Activated T-cell treated with anti-CD3 and anti-CD28 coated beads, Interleukin-2, amount 50 U/mL, for 4 hours (primary cell): ENCODE measurements at regions not wholly inside any gene's neighbourhood (a gene's known extent, or its start where the extent isn't known, plus 50 kb on each side); places are given as distances from the start of the nearest gene placed in this dataset.

ENCODE experiments used
- ATAC-seq, 2 donors: fragments of 200-7000 bp; cut with Tn5 transposase; one replicate each; pipeline ENCODE4 v1.10.0; 2021
- DNase-seq: peaks from one replicate; pipeline ENCODE4 v3.0.0-alpha.2; 2020
- H3K27me3 Mint-ChIP-seq: one replicate; pipeline ENCODE4 v1.8.0; 2021; ENCODE audit warnings: low read depth, mixed read lengths
- H3K36me3 Mint-ChIP-seq: one replicate; pipeline ENCODE4 v1.8.0; 2022; ENCODE audit warnings: mixed read lengths; ENCODE audit not compliant: insufficient read depth
- H3K4me1 Mint-ChIP-seq: one replicate; pipeline ENCODE4 v1.8.0; 2021; ENCODE audit warnings: low read depth, mixed read lengths
- H3K4me3 Mint-ChIP-seq: one replicate; pipeline ENCODE4 v1.8.0; 2021; ENCODE audit warnings: mild to moderate bottlenecking, moderate library complexity, mixed read lengths
- H3K9me3 Mint-ChIP-seq: one replicate; pipeline ENCODE4 v1.8.0; 2021; ENCODE audit warnings: mixed read lengths

GRCh38 chr18:77573571-77573970, 323.9 kb downstream of the GALR1 start:
- H3K4me1 Mint-ChIP-seq, result no peaks in the 10 kb centered on the region
- no peak overlapping the region for H3K4me3 Mint-ChIP-seq
- no peaks in the 10 kb centered on the region for H3K36me3 Mint-ChIP-seq
- ATAC-seq (no peak), DNase-seq (no peak)
- H3K27me3 Mint-ChIP-seq, result peaks cover 27% of the 10 kb centered on the region
- H3K9me3 Mint-ChIP-seq, result peaks cover under 1% of the 10 kb centered on the region

- DNase-seq (no peak), ATAC-seq (no peak)
- Mint-ChIP-seq H3K4me1 (no peaks in the 10 kb centered on the region), H3K9me3 (no peaks in the 10 kb centered on the region), H3K27me3 (peaks cover 6% of the 10 kb centered on the region), H3K36me3 (no peaks in the 10 kb centered on the region), H3K4me3 (no peak overlapping the region)
Observed at GRCh38 chr18:77590943-77591515, 341.4 kb downstream of the GALR1 start.

GRCh38 chr18:77597726-77598125, 348.1 kb downstream of the GALR1 start:
- H3K36me3 Mint-ChIP-seq, result no peaks in the 10 kb centered on the region
- no peak for ATAC-seq

DNA sequence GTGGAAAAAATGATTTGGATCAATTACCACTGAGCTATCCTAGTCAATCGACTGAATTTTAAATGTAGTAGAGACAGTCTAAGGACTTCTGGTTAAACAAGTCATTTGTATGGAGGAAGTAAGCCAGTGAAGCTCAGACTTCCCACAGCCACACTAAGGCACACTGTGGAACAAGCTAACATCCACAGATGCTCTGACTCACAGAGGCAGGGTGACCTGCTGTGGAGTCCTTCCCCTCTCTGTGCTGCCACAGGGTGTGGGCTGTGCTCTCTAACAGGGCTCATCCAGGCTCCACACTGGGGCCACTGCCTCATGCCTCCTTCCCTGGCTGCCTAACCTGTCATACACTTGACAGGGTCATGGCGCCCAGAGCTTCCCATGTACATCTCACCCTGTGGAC, 351.0 kb downstream of the GALR1 start:
- DNase-seq (no peak), ATAC-seq (no peak)
- H3K4me1 Mint-ChIP-seq, result no peaks in the 10 kb centered on the region
- peaks cover under 1% of the 10 kb centered on the region for H3K27me3 Mint-ChIP-seq
- H3K36me3 Mint-ChIP-seq, result no peaks in the 10 kb centered on the region
- no peak overlapping the region for H3K4me3 Mint-ChIP-seq
- no peaks in the 10 kb centered on the region for H3K9me3 Mint-ChIP-seq

More at GRCh38 chr18:77597726-77598125, 348.1 kb downstream of the GALR1 start:
- peaks cover 6% of the 10 kb centered on the region for H3K27me3 Mint-ChIP-seq
- no peak for DNase-seq
- no peaks in the 10 kb centered on the region for H3K4me1 Mint-ChIP-seq
- H3K9me3 Mint-ChIP-seq, result no peaks in the 10 kb centered on the region
- H3K4me3 Mint-ChIP-seq, result no peak overlapping the region

DNA sequence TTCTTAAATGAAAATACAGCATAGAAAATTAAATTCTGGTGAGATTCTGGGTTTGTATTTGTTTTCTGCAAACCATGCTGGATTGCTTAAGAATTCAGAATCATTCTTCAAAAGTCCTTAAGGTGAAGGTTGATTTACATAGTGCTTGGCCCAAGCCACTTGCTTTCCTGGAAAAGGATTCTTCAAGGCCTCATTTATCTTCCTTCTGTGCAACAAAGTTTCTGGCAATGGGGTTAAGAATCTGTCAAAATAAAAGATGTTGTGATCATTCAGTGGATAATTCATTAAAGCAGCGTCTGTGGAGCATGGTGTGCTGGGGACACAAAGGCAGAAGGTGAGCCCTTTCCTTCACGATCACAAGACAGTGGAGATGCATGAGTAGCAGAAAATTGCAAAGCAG, 351.9 kb downstream of the GALR1 start:
- H3K36me3 Mint-ChIP-seq, result no peaks in the 10 kb centered on the region
- H3K27me3 Mint-ChIP-seq, result no peaks in the 10 kb centered on the region
- H3K9me3 Mint-ChIP-seq, result no peaks in the 10 kb centered on the region
- H3K4me3 Mint-ChIP-seq, result no peak overlapping the region
- no peaks in the 10 kb centered on the region for H3K4me1 Mint-ChIP-seq
- ATAC-seq (no peak), DNase-seq (no peak)

DNA sequence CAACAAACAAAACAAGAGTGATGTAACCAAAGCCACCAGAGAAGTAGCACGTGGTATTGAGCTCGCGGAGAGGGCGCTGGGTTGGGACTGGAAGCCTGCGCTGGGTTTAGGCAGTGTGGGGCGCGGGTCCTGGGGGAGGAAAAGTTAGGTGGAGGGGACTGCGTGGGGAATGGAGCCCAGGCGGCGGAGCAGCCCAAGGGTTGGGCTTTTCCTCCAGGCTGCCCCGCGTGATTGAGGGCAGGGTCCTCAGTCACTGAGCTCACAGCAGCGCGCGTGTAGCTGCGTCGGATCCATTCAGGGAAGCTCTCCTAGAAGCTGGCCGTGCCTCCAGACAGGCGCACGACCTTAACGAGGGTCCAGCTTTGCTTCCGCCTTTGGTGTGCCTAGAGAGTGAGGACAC, 357.4 kb downstream of the GALR1 start:
- no peak for ATAC-seq
- Mint-ChIP-seq H3K36me3 (no peaks in the 10 kb centered on the region), H3K4me1 (no peaks in the 10 kb centered on the region), H3K27me3 (no peaks in the 10 kb centered on the region), H3K4me3 (no peak overlapping the region), H3K9me3 (no peaks in the 10 kb centered on the region)
- DNase-seq, result no peak

DNA sequence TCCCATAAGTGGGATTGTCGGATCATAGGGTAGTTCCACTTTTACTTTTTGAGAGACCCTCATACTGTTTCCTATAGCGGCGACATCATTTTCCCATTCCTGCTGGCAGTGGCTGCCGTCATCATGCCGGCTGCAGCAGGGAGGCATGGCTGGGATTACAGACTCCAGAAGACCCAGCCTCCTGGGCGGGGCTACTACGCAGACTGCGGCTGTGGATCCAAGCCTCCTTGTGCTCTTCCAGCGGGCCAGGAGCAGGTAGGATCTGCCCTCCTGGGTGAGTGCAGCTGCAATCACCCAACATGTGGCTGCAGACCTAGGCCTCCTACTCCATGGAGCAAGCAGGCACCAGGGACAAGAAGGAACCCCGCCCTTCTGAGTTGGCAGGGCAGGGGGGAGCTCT, 359.2 kb downstream of the GALR1 start:
- ATAC-seq, result no peak
- H3K9me3 Mint-ChIP-seq, result no peaks in the 10 kb centered on the region
- no peaks in the 10 kb centered on the region for H3K36me3 Mint-ChIP-seq
- H3K4me1 Mint-ChIP-seq, result no peaks in the 10 kb centered on the region
- H3K27me3 Mint-ChIP-seq, result peaks cover 3% of the 10 kb centered on the region
- no peak overlapping the region for H3K4me3 Mint-ChIP-seq
- DNase-seq, result no peak

GRCh38 chr18:77617694-77618093, 368.0 kb downstream of the GALR1 start:
- Mint-ChIP-seq H3K27me3 (peaks cover 14% of the 10 kb centered on the region), H3K9me3 (no peaks in the 10 kb centered on the region), H3K36me3 (no peaks in the 10 kb centered on the region), H3K4me1 (peaks cover 9% of the 10 kb centered on the region), H3K4me3 (no peak overlapping the region)
- ATAC-seq (no peak), DNase-seq (no peak)

DNA sequence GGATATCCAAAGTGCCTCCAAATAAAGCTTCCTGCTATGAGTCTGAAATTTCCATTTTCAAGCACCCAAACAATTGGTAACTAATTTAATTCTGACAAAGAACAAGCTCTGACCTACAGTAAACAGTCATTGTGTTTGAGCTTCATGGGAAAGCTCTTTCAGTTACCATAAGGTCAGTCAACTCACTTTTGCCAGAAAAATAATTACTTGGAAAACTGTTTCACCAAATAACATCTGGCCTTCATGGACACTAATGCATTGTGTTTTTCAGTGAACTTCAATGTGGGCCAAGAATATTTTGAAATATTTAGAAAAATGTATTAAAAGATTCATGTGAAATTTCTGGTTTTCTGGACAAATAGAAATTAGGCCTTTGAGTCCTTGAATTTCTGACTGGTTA, 369.9 kb downstream of the GALR1 start:
- Mint-ChIP-seq H3K4me1 (peaks cover 9% of the 10 kb centered on the region), H3K27me3 (peaks cover 10% of the 10 kb centered on the region), H3K9me3 (no peaks in the 10 kb centered on the region), H3K4me3 (no peak overlapping the region), H3K36me3 (no peaks in the 10 kb centered on the region)
- DNase-seq (no peak), ATAC-seq (no peak)

DNA sequence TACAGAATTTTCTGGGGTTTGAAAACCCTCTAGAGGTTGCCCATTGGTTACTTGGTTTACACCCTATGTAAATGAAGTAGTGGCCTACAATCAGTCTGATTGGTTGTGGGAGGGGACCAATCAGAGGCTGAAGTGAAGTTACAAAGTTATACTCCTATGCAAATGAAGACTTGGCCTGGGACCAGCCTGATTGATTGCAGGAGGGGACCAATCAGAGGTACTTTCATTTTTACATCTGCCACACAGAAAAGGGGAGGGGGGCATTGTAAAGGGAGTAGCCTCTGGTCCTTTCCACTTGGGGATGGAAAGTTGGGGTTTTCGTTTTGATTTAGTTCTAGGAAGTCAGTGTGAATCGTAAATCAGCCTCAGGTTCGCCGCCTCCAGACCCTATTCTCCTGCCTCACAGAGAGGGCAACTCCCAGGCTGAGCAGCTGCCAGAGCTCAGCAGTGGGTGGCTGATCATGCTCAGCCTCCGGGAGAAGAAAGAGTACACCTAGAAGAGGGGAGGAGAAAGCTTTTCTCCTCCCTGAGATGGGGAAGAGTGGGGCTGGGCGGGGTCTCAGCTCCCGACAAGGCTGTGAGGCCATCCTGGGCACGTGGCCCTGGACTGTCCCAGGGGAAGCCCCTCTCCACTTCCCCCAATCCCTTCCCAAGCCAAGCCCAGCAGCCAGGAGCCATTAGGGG, 372.5 kb downstream of the GALR1 start:
- Mint-ChIP-seq H3K27me3 (peaks cover 6% of the 10 kb centered on the region), H3K4me1 (peaks cover 9% of the 10 kb centered on the region), H3K9me3 (no peaks in the 10 kb centered on the region), H3K4me3 (no peak overlapping the region), H3K36me3 (no peaks in the 10 kb centered on the region)
- ATAC-seq (peak; percentile 37 to 54), DNase-seq (no peak)

DNA sequence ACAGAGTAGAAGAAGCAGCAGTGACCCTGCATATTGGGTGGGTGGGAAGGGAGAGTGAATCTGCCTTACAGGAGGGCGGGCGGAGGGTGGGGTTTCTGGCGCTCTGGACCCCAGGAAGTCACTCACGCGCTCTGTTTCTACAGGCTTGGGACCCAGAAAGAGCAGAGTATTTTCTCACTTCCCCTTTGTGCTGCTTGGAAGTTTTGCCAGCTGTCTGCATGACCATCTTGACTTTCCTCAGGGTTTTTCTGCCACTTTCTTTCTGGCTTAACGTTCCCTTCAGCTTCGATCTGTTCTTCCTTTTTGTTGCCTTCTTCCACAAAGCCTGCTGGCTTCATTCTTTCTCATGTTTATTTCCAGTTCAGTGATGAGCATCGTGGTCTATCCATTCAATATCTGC, 383.1 kb downstream of the GALR1 start:
- no peaks in the 10 kb centered on the region for H3K9me3 Mint-ChIP-seq
- H3K27me3 Mint-ChIP-seq, result peaks cover 11% of the 10 kb centered on the region
- H3K4me3 Mint-ChIP-seq, result no peak overlapping the region
- H3K36me3 Mint-ChIP-seq, result no peaks in the 10 kb centered on the region
- DNase-seq (no peak), ATAC-seq (no peak)
- no peaks in the 10 kb centered on the region for H3K4me1 Mint-ChIP-seq

DNA sequence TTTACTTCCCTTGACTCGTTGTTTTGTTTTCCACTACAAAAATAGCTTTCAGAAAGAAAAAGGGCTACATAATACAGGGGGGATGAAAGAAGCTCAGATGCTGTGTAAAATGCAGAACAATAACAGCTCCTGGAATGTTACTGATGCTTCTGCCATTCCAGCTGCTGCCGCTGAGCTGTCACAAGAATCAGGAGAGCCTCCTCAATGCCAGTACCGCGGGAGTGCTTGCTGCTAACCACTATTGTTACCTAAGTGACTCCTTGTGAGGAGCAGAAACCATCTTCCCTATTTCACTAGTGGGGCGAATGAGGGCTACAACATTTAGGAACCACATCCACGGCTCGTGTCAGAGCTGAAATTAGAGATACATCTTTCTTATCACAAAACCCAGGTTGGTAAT, 384.8 kb downstream of the GALR1 start:
- no peak for ATAC-seq
- H3K27me3 Mint-ChIP-seq, result peaks cover 13% of the 10 kb centered on the region
- H3K4me1 Mint-ChIP-seq, result no peaks in the 10 kb centered on the region
- no peak overlapping the region for H3K4me3 Mint-ChIP-seq
- H3K36me3 Mint-ChIP-seq, result no peaks in the 10 kb centered on the region
- no peak for DNase-seq
- no peaks in the 10 kb centered on the region for H3K9me3 Mint-ChIP-seq

DNA sequence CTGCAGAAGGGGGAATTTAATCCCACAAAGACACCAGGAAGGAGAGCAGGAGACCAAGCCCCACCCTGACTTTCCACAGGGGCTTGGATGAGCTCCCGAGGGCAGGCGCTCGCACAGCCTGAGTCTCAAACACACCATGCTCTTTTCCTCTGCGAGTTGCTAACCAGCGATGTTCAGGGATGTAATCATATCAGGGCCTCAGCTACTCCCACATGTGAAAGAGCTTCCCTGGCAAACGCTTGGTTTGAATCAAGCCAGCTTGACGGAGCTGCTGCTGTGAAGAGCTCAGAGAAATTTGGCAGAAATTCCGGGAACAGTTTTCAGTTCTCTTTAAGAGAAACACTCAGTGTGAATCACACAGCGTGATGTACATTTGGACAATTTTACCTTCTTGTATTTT, 385.8 kb downstream of the GALR1 start:
- H3K27me3 Mint-ChIP-seq, result peaks cover 21% of the 10 kb centered on the region
- ATAC-seq (no peak), DNase-seq (no peak)
- H3K9me3 Mint-ChIP-seq, result no peaks in the 10 kb centered on the region
- no peaks in the 10 kb centered on the region for H3K36me3 Mint-ChIP-seq
- no peak overlapping the region for H3K4me3 Mint-ChIP-seq
- H3K4me1 Mint-ChIP-seq, result no peaks in the 10 kb centered on the region

- no peaks in the 10 kb centered on the region for H3K4me1 Mint-ChIP-seq
- peaks cover 21% of the 10 kb centered on the region for H3K27me3 Mint-ChIP-seq
- H3K9me3 Mint-ChIP-seq, result no peaks in the 10 kb centered on the region
- H3K36me3 Mint-ChIP-seq, result no peaks in the 10 kb centered on the region
- DNase-seq (no peak), ATAC-seq (no peak)
- no peak overlapping the region for H3K4me3 Mint-ChIP-seq
Observed at GRCh38 chr18:77635858-77636257, 386.2 kb downstream of the GALR1 start.

DNA sequence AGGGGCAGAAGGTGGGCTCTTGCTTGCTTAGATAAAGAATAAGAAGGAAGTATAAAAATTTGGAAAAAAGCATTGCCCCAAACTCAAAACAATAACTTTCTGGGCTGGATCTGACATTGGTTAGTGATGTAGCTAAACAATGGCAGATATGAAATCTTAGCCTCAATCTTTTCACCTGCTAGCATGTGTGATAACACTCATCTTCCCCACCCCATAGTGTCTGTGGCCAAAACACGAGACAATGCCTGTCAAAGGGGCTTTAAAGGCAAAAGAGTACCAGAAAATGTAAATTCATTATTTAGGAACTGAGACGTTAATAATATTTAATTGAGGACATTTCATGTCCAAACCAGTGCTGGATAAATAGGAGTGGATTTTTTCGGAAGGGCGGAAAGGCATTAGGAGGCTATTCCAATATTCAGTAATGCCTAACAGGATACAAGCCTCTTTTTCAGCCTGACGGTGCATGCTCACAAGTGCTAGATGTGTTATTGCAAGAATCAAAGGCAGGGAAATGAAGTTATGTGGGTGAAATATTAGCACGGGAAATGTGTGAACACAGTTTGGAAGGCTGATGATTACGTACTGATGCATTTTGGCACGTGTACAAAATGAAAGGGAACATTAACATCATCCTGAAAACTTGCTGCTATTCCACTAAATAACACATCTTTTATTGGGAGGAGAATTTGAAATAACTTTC, 395.7 kb downstream of the GALR1 start:
- Mint-ChIP-seq H3K4me3 (no peak overlapping the region), H3K36me3 (no peaks in the 10 kb centered on the region), H3K4me1 (no peaks in the 10 kb centered on the region), H3K27me3 (peaks cover 3% of the 10 kb centered on the region), H3K9me3 (peaks cover 9% of the 10 kb centered on the region)
- ATAC-seq (no peak), DNase-seq (no peak)
